Type B pancreatic cell (in vitro differentiated cells): ENCODE measurements at regions not wholly inside any gene's neighbourhood (a gene's known extent, or its start where the extent isn't known, plus 50 kb on each side); places are given as distances from the start of the nearest gene placed in this dataset.
"Not testable (repeated sequence)": the region's sequence is repeated elsewhere in the genome, so short reads cannot be mapped to it uniquely, and the experiment has no call there.

Experiments
- DNase-seq: peaks from one replicate; pipeline ENCODE4 v3.0.0; 2021; ENCODE audit warnings: mixed read lengths; ENCODE audit not compliant: unreplicated experiment; ENCODE audit errors: extremely low spot score
- H3K27ac Mint-ChIP-seq: 2 replicates; pipeline ENCODE4 v1.8.0; 2021; ENCODE audit warnings: mild to moderate bottlenecking, mixed read lengths
- H3K27me3 Mint-ChIP-seq: 2 replicates; pipeline ENCODE4 v1.8.0; 2021; ENCODE audit warnings: mixed read lengths
- H3K36me3 Mint-ChIP-seq: 2 replicates; pipeline ENCODE4 v1.8.0; 2021; ENCODE audit warnings: mixed read lengths
- H3K4me1 Mint-ChIP-seq: one replicate; pipeline ENCODE4 v1.8.0; 2021; ENCODE audit warnings: mixed read lengths; ENCODE audit not compliant: unreplicated experiment
- H3K4me3 Mint-ChIP-seq: 2 replicates; pipeline ENCODE4 v1.8.0; 2021; ENCODE audit warnings: mild to moderate bottlenecking, mixed read lengths
- H3K9me3 Mint-ChIP-seq: 2 replicates; pipeline ENCODE4 v1.8.0; 2021; ENCODE audit warnings: mixed read lengths
- CTCF ChIP-seq: fragments of 200-600 bp; sonication (generic); conservative IDR thresholded peaks from 2 replicates; pipeline ENCODE4 v1.5.0; 2021; ENCODE audit warnings: antibody characterized with exemption, mild to moderate bottlenecking

GRCh38 chr2:51919395-51919794, 887.5 kb upstream of the NRXN1 start:
- TF ChIP-seq CTCF = no peak
- H3K4me3 Mint-ChIP-seq = no peak overlapping the region
- DNase-seq = no peak
- H3K27me3 Mint-ChIP-seq = no peaks in the 10 kb centered on the region
- no peak overlapping the region for H3K27ac Mint-ChIP-seq
- H3K9me3 Mint-ChIP-seq = peaks cover 6% of the 10 kb centered on the region
- H3K4me1 Mint-ChIP-seq = no peaks in the 10 kb centered on the region
- no peaks in the 10 kb centered on the region for H3K36me3 Mint-ChIP-seq

DNA sequence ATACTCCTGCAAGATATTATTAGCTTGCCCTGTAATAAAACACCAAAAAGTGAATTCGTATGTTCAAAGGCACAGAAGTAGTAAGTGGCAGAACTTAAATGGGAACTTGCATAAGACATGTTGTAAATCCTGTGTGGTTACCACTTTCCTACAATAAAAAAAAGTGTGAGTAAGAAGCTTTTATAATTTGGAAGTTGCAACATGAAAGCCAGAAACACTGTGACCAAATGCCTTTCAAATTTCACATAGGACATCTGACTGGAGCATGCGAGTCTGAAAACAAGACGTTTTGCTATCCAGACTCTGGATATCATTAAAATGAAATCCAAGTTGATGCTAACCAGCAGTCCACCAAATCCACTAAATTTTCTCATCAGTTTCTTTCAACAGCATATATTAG, 886.2 kb upstream of the NRXN1 start:
- no peak for TF ChIP-seq CTCF
- H3K27me3 Mint-ChIP-seq = no peaks in the 10 kb centered on the region
- no peak overlapping the region for H3K27ac Mint-ChIP-seq
- H3K4me1 Mint-ChIP-seq = no peaks in the 10 kb centered on the region
- H3K9me3 Mint-ChIP-seq = peaks cover 14% of the 10 kb centered on the region
- no peak overlapping the region for H3K4me3 Mint-ChIP-seq
- DNase-seq = no peak
- H3K36me3 Mint-ChIP-seq = no peaks in the 10 kb centered on the region

DNA sequence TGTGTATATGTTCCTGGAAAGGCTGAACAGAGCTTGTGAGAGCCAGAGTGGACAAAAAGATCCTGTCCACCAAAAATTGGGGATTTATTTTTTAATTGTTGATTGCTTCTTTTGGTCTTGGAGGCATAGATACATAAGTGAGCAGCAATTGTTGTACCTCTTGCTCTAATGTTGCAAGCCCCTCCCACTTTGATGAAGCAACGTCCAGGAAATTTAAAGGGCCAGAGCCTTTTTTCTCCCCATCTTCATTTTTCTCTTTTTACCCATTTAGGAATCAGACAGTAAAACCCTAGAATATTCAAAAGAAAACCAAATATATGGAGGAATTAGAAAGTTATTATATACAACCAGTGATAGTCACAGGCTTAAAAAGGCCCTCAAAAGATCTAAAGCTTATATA, 871.8 kb upstream of the NRXN1 start:
- no peaks in the 10 kb centered on the region for H3K36me3 Mint-ChIP-seq
- no peak overlapping the region for H3K27ac Mint-ChIP-seq
- H3K9me3 Mint-ChIP-seq = no peaks in the 10 kb centered on the region
- no peaks in the 10 kb centered on the region for H3K4me1 Mint-ChIP-seq
- no peak for DNase-seq
- H3K4me3 Mint-ChIP-seq = no peak overlapping the region
- H3K27me3 Mint-ChIP-seq = no peaks in the 10 kb centered on the region
- no peak for TF ChIP-seq CTCF

GRCh38 chr2:51899643-51900042, 867.7 kb upstream of the NRXN1 start:
- Mint-ChIP-seq H3K4me3 (no peak overlapping the region), H3K27me3 (no peaks in the 10 kb centered on the region), H3K4me1 (no peaks in the 10 kb centered on the region), H3K9me3 (no peaks in the 10 kb centered on the region), H3K36me3 (no peaks in the 10 kb centered on the region), H3K27ac (no peak overlapping the region)
- no peak for DNase-seq
- TF ChIP-seq CTCF = no peak

DNA sequence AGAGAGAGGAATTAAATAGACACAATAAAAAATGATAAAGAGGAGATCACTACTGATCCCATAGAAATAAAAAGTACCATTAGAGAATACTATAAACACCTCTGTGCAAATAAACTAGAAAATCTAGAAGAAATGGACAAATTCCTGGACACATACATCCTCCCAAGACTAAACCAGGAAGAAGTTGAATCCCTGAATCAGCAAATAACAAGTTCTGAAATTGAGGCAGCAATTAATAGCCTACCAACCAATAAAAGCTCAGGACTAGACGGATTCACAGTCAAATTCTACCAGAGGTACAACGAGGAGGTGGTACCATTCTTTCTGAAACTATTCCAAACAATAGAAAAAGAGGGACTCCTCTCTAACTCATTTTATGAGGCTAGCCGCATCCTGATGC, 862.7 kb upstream of the NRXN1 start:
- H3K27ac Mint-ChIP-seq, H3K4me3 Mint-ChIP-seq, H3K4me1 Mint-ChIP-seq, H3K36me3 Mint-ChIP-seq, H3K27me3 Mint-ChIP-seq, DNase-seq: not testable (repeated sequence)
- peaks cover 11% of the 10 kb centered on the region for H3K9me3 Mint-ChIP-seq

DNA sequence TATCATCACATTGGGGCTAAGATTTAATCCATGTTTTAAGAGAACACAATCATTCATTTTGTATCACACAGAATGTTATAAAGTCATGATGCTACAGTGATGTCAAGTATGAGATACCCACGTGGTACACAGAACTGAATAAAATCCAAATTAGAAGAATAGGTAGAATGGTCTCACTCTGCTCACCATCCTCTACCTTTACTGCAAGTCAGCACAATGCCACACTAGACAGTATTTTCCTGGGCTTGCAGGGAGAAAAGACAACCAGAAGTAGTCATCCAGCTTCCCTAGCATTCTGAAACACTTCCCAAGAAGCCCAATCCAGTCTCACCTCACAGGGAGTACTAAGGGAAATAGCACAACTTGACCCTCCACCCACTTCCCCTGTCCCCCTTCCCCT, 856.2 kb upstream of the NRXN1 start:
- H3K9me3 Mint-ChIP-seq = no peaks in the 10 kb centered on the region
- no peak overlapping the region for H3K4me3 Mint-ChIP-seq
- no peaks in the 10 kb centered on the region for H3K4me1 Mint-ChIP-seq
- H3K27ac Mint-ChIP-seq = no peak overlapping the region
- TF ChIP-seq CTCF = no peak
- DNase-seq = no peak
- H3K36me3 Mint-ChIP-seq = no peaks in the 10 kb centered on the region
- no peaks in the 10 kb centered on the region for H3K27me3 Mint-ChIP-seq
